ENCODE measurements at regions not wholly inside any gene's neighbourhood (a gene's known extent, or its start where the extent isn't known, plus 50 kb on each side); places are given as distances from the start of the nearest gene placed in this dataset.

DNA sequence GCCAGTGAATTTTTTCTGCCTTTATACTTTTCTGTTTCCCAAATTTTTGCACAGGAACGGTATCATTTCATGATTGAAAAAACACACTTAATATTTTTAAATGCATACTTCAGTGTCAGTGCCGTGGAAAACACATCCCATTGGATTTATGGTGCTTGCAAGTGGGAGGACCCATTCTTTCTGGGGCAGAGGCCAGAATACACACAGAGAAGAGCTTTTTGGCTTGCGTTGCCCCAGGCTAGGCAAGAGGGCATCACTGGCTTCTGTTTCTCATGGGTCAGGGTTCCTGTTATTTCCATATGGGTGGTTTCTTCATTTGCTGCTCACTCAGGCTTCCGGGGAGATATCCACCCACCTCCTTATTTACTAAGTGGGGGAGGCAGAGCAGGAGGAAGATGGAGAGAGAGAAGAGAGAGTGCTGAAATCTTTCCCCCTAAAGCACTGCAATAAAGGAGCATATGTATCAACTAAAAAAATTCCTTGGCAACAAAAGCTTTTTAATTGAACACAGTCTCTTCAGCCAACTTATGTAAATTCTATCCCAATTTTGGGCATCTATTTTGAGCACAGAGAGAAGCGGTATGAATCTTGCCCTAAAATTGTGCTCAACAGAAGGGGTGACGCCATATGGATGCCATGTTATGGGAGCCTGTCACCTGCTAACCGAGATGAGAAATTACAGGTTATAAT lies 66.0 kb upstream of the KIRREL3 start:
- H3K4me3 ChIP-seq = no peak overlapping the region
- intact Hi-C loops (cut with DNase I) = no loop called here
- FAIRE-seq = no peak
- WGBS, 2 donors = 58 to 71% methylated on average over 7 of the region's 7 CpGs
- H3K36me3 ChIP-seq = no peaks in the 10 kb centered on the region
- no peaks in the 10 kb centered on the region for H3K4me1 ChIP-seq
- H3K27ac ChIP-seq = no peak overlapping the region
- peaks cover 0 to 8% (median 0%) of the 10 kb centered on the region in 4 donors for H3K27me3 ChIP-seq
- TF ChIP-seq, protein P1, sequence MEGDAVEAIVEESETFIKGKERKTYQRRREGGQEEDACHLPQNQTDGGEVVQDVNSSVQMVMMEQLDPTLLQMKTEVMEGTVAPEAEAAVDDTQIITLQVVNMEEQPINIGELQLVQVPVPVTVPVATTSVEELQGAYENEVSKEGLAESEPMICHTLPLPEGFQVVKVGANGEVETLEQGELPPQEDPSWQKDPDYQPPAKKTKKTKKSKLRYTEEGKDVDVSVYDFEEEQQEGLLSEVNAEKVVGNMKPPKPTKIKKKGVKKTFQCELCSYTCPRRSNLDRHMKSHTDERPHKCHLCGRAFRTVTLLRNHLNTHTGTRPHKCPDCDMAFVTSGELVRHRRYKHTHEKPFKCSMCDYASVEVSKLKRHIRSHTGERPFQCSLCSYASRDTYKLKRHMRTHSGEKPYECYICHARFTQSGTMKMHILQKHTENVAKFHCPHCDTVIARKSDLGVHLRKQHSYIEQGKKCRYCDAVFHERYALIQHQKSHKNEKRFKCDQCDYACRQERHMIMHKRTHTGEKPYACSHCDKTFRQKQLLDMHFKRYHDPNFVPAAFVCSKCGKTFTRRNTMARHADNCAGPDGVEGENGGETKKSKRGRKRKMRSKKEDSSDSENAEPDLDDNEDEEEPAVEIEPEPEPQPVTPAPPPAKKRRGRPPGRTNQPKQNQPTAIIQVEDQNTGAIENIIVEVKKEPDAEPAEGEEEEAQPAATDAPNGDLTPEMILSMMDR (IDR thresholded peaks at IDR 0.05) = no peak
- no peaks in the 10 kb centered on the region for H3K9me3 ChIP-seq
- no peak for ATAC-seq
- no peak for DNase-seq

DNA sequence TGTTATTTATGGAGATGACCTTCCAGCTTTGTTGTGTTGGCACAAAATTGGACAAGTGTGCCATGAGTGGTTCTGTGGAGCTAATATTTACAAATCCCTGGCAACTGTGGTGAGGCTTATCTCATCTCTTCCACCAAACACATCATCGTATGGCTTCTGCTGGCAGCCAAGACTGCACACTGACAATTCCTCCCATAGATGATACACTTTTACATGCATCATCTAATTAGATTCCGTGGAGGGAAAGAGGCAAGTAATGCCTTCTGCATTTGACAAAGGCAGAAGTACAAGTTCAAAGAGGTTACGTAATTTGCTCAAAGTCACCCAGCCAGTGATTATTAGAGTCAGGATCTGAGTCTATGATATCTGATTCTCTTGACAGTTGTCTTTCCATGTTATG lies 62.7 kb upstream of the KIRREL3 start:
- Histone ChIP-seq H3K4me1 (no peaks in the 10 kb centered on the region), H3K9me3 (no peaks in the 10 kb centered on the region), H3K27me3 (peaks cover 0 to 8% (median 0%) of the 10 kb centered on the region in 4 donors), H3K36me3 (no peaks in the 10 kb centered on the region), H3K4me3 (no peak overlapping the region), H3K27ac (no peak overlapping the region)
- intact Hi-C loops (cut with DNase I) = no loop called here
- TF ChIP-seq, protein P1 (IDR thresholded peaks at IDR 0.05) = no peak
- no peak for DNase-seq
- FAIRE-seq = no peak
- no peak for ATAC-seq
- 51 to 60% methylated on average over 3 of the region's 3 CpGs for WGBS, 2 donors

DNA sequence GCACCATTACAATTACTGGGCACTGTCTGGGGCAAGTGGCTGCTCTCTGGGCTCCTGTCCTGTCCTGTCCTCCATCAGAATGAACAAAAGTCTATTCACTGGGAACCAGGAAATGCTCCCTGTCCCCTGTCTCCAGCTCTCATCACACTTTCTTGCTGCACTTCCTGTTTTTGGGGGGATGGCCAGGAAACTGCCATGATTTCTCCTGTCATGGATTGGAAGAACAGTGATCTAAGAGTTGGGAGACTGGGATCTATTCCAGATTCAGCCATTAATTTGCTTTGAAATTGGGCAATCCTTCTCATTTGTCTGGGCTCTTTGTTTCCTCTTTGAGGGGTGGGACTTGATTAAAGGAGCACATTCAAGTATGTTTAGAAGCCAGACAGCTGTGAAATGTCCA lies 61.4 kb upstream of the KIRREL3 start:
- no peak for DNase-seq
- H3K27me3 ChIP-seq = peaks cover 0 to 6% (median 0%) of the 10 kb centered on the region in 4 donors
- ATAC-seq = no peak
- intact Hi-C loops (cut with DNase I) = no loop called here
- TF ChIP-seq, protein P1 (IDR thresholded peaks at IDR 0.05) = no peak
- no peaks in the 10 kb centered on the region for H3K9me3 ChIP-seq
- H3K4me1 ChIP-seq = no peaks in the 10 kb centered on the region
- H3K27ac ChIP-seq = no peak overlapping the region
- H3K36me3 ChIP-seq = no peaks in the 10 kb centered on the region
- FAIRE-seq = no peak
- H3K4me3 ChIP-seq = no peak overlapping the region

DNA sequence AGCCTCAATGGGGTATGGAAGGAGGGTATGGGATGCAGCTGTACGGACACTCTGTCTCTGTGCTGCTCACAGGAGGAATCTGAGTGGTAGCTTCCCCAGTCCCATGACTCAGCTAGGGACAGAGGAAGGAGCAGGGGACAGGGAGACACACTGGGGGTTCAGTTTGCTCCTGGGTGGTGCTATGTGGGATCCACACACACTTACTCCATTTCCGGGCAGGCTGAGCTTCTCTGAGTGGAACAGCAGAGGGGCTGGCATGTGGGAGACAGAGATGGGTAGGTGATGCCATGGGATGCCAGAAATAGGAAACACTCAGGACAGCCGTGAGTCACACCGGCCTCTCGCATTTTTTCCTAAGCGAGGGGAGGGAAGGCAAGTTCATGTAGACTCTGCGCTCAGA lies 59.2 kb upstream of the KIRREL3 start:
- FAIRE-seq = no peak
- DNase-seq = no peak
- H3K27ac ChIP-seq = no peak overlapping the region
- H3K4me1 ChIP-seq = no peaks in the 10 kb centered on the region
- no peaks in the 10 kb centered on the region for H3K27me3 ChIP-seq
- intact Hi-C loops (cut with DNase I) = no loop called here
- H3K4me3 ChIP-seq = no peak overlapping the region
- no peaks in the 10 kb centered on the region for H3K9me3 ChIP-seq
- H3K36me3 ChIP-seq = no peaks in the 10 kb centered on the region
- no peak for ATAC-seq
- TF ChIP-seq, protein P1 (IDR thresholded peaks at IDR 0.05) = no peak
- 76 to 83% methylated on average over 7 of the region's 7 CpGs for WGBS, 2 donors

DNA sequence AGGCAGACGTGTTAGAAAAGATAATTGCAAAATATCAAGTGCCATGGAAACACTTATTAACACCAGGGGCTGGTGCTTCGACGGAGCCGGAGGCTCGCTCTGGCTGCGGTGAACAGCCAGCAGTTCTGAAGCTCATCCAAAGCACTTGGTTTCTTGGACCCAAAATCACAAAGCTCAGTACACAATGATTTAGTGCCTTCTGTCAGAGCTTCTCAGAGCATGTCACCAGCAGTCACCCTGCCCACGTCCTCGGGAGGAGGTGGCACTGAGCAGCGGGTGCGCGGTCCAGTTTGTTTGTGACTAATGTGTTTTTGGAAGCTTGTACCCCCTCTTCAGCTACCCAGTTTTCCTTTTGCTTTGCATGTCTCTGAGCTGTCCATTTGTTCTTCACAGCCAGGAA lies 58.7 kb upstream of the KIRREL3 start:
- H3K27ac ChIP-seq = no peak overlapping the region
- 84 to 88% methylated on average over 11 of the region's 11 CpGs for WGBS, 2 donors
- no peaks in the 10 kb centered on the region for H3K4me1 ChIP-seq
- ATAC-seq (no peak), DNase-seq (no peak), FAIRE-seq (no peak)
- no peak overlapping the region for H3K4me3 ChIP-seq
- H3K9me3 ChIP-seq = no peaks in the 10 kb centered on the region
- TF ChIP-seq, protein P1 (IDR thresholded peaks at IDR 0.05) = no peak
- no peaks in the 10 kb centered on the region for H3K36me3 ChIP-seq
- intact Hi-C loops (cut with DNase I) = no loop called here
- H3K27me3 ChIP-seq = no peaks in the 10 kb centered on the region

All from pancreas (tissue), 10 donors.